GM10248 (cell line): ENCODE measurements at regions not wholly inside any gene's neighbourhood (a gene's known extent, or its start where the extent isn't known, plus 50 kb on each side); places are given as distances from the start of the nearest gene placed in this dataset.

Experiments used
- CTCF ChIA-PET: fragments of 300-600 bp; sonication (Branson Sonifier 250); formaldehyde crosslinking; extraction: SDS; loops from one replicate; lab custom pipeline; 2021; ENCODE audit warnings: antibody characterized with exemption; lab: Yijun Ruan, JAX
- POLR2A ChIA-PET: fragments of 350-650 bp; sonication (Branson Sonifier 250); formaldehyde crosslinking; extraction: SDS; loops from one replicate; lab custom pipeline; 2020; ENCODE audit warnings: antibody characterized with exemption; lab: Yijun Ruan, JAX
- DNase-seq: peaks from one replicate; pipeline ENCODE4 v3.0.0; 2012; ENCODE audit errors: extremely low spot score
- CTCF ChIP-seq: IDR thresholded peaks from 2 replicates; pipeline ENCODE4 v1.5.1; 2012; ENCODE audit warnings: mild to moderate bottlenecking, low read depth; ENCODE audit errors: extremely low read depth, missing control alignments, control extremely low read depth

- DNase-seq: no peak
- POLR2A ChIA-PET: no interaction called here
- no peak for TF ChIP-seq CTCF
- CTCF ChIA-PET: interaction anchor here (1.3 kb wide), 1 partner anchor 9 kb away, joined by 4 read pairs; no protein-coding TSS in a partner anchor
Measured at GRCh38 chr2:125224188-125224587, 1199.1 kb downstream of the CNTNAP5 start.

- TF ChIP-seq CTCF: peak; percentile 32
- ChIA-PET CTCF (interaction anchor here (1.1 kb wide), 1 partner anchor 247 kb away, joined by 3 read pairs; no protein-coding TSS in a partner anchor), POLR2A (no interaction called here)
- no peak for DNase-seq
Measured at GRCh38 chr2:125224830-125225229, 1199.7 kb downstream of the CNTNAP5 start.

GRCh38 chr2:125227843-125228392, 1202.8 kb downstream of the CNTNAP5 start:
- TF ChIP-seq CTCF: no peak
- CTCF ChIA-PET: interaction anchor here (1.1 to 1.4 kb wide), 2 partner anchors 10 to 36 kb away, joined by 3 to 4 read pairs; no protein-coding TSS in a partner anchor
- POLR2A ChIA-PET: no interaction called here
- no peak for DNase-seq

GRCh38 chr2:125240870-125241269, 1215.8 kb downstream of the CNTNAP5 start:
- ChIA-PET CTCF (no interaction called here), POLR2A (no interaction called here)
- no peak for DNase-seq
- TF ChIP-seq CTCF: no peak

- no peak for DNase-seq
- no peak for TF ChIP-seq CTCF
- ChIA-PET POLR2A (no interaction called here), CTCF (no interaction called here)
Measured at GRCh38 chr2:125243074-125243473, 1218.0 kb downstream of the CNTNAP5 start.

- ChIA-PET CTCF (no interaction called here), POLR2A (no interaction called here)
- TF ChIP-seq CTCF: no peak
- DNase-seq: no peak
Measured at GRCh38 chr2:125254010-125254409, 1228.9 kb downstream of the CNTNAP5 start.
